ENCODE measurements at regions not wholly inside any gene's neighbourhood (a gene's known extent, or its start where the extent isn't known, plus 50 kb on each side); places are given as distances from the start of the nearest gene placed in this dataset.

DNA sequence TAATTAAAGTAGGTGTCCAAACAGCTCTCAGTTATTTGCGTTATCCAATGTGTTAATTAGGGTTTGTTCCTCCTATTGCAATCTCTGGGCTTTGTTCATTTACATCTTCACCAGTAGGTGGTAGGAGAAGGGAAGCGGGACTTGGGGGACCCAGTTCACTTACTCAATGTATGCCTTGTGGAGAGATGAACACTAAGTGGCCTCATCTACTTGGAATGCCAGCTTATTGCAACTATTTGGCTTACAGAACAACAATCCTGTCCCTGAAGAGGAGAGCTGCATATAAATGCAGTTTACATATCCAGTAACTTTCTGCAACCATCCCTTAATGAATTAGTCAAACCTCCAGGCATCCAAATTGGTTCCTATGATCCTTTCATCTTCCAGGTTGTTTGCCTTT lies 417.1 kb upstream of the CCDC196 start:
- no peak overlapping the region for H3K14ac ChIP-seq (replicated peaks; ENCODE audit: low read depth, low read length)
- H3K18ac ChIP-seq (ENCODE audit: low read depth, low read length): no peak overlapping the region
- dilution Hi-C loops (cut with HindIII; ENCODE audit: low sequenced_read_pairs, unreplicated experiment) (no loop called here), intact Hi-C loops (cut with micrococcal nuclease) (no loop called here), in situ Hi-C loops (cut with MboI; ENCODE audit: low sequenced_read_pairs) (loop anchor here (25.0 kb wide), 1 partner anchor 907 kb away; no protein-coding TSS in a partner anchor)
- no peak overlapping the region for H3K4ac ChIP-seq (ENCODE audit: low read depth, low read length)
- no peak for TF ChIP-seq CHD1 (IDR thresholded peaks at IDR 0.05; ENCODE audit: low read depth, low read length)
- TF ChIP-seq, protein P1, sequence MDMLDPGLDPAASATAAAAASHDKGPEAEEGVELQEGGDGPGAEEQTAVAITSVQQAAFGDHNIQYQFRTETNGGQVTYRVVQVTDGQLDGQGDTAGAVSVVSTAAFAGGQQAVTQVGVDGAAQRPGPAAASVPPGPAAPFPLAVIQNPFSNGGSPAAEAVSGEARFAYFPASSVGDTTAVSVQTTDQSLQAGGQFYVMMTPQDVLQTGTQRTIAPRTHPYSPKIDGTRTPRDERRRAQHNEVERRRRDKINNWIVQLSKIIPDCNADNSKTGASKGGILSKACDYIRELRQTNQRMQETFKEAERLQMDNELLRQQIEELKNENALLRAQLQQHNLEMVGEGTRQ (IDR thresholded peaks at IDR 0.05; ENCODE audit: low read depth, low read length): no peak
- TF ChIP-seq NFE2L2 (IDR thresholded peaks at IDR 0.05; ENCODE audit: low read depth, low read length): no peak
- no peak for TF ChIP-seq RFX5 (IDR thresholded peaks at IDR 0.05; ENCODE audit: low read depth, low read length)
- no peak for TF ChIP-seq MXI1 (IDR thresholded peaks at IDR 0.05; ENCODE audit: borderline replicate concordance, low read depth, low read length)
- TF ChIP-seq, protein P2, sequence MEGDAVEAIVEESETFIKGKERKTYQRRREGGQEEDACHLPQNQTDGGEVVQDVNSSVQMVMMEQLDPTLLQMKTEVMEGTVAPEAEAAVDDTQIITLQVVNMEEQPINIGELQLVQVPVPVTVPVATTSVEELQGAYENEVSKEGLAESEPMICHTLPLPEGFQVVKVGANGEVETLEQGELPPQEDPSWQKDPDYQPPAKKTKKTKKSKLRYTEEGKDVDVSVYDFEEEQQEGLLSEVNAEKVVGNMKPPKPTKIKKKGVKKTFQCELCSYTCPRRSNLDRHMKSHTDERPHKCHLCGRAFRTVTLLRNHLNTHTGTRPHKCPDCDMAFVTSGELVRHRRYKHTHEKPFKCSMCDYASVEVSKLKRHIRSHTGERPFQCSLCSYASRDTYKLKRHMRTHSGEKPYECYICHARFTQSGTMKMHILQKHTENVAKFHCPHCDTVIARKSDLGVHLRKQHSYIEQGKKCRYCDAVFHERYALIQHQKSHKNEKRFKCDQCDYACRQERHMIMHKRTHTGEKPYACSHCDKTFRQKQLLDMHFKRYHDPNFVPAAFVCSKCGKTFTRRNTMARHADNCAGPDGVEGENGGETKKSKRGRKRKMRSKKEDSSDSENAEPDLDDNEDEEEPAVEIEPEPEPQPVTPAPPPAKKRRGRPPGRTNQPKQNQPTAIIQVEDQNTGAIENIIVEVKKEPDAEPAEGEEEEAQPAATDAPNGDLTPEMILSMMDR (conservative IDR thresholded peaks at IDR 0.05; ENCODE audit: low read depth, low read length): no peak
- TF ChIP-seq, protein P3, sequence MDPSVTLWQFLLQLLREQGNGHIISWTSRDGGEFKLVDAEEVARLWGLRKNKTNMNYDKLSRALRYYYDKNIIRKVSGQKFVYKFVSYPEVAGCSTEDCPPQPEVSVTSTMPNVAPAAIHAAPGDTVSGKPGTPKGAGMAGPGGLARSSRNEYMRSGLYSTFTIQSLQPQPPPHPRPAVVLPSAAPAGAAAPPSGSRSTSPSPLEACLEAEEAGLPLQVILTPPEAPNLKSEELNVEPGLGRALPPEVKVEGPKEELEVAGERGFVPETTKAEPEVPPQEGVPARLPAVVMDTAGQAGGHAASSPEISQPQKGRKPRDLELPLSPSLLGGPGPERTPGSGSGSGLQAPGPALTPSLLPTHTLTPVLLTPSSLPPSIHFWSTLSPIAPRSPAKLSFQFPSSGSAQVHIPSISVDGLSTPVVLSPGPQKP (IDR thresholded peaks at IDR 0.05; ENCODE audit: borderline replicate concordance, low read depth, low read length): no peak
- no peak for TF ChIP-seq BHLHE40 (IDR thresholded peaks at IDR 0.05; ENCODE audit: low read depth, low read length)
- TF ChIP-seq SMC3 (IDR thresholded peaks at IDR 0.05; ENCODE audit: low read depth, low read length): no peak
- TF ChIP-seq MAFK (IDR thresholded peaks at IDR 0.05; ENCODE audit: low read depth, low read length): no peak
- TF ChIP-seq CEBPB (IDR thresholded peaks at IDR 0.05; ENCODE audit: low read depth, low read length): no peak
- no peak for TF ChIP-seq RCOR1 (IDR thresholded peaks at IDR 0.05; ENCODE audit: insufficient replicate concordance, low read length)
- TF ChIP-seq RAD21 (IDR thresholded peaks at IDR 0.05; ENCODE audit: low read length): no peak
- TF ChIP-seq POLR2A (IDR thresholded peaks at IDR 0.05; ENCODE audit: low read depth, low read length): no peak
- no peak for TF ChIP-seq FOS (IDR thresholded peaks at IDR 0.05; ENCODE audit: low read depth, low read length)
- no peak for TF ChIP-seq MAZ (IDR thresholded peaks at IDR 0.05; ENCODE audit: borderline replicate concordance, low read depth, low read length)
- no peak overlapping the region for H2BK120ac ChIP-seq (ENCODE audit: low read depth, low read length)
- CTCF ChIA-PET: no interaction called here
- no peak overlapping the region for H3K23ac ChIP-seq (ENCODE audit: low read depth, low read length)
- H3K56ac ChIP-seq (ENCODE audit: extremely low read depth, insufficient read depth, low read length): no peak overlapping the region
- BruUV-seq (replicated peaks): no TSS peak
- WGBS, 2 experiments (ENCODE audit: extremely low coverage in 2 of 2, insufficient read length in 1 of 2): no CpG with 5 or more reads among the region's 2 CpGs
- no peaks in the 10 kb centered on the region for H4K20me1 ChIP-seq (ENCODE audit: insufficient read depth, low read length)
- no peak overlapping the region for H2AK5ac ChIP-seq (ENCODE audit: low read depth, low read length)
- H2BK20ac ChIP-seq (ENCODE audit: low read depth, low read length): no peak overlapping the region
- ATAC-seq (ENCODE audit: low read depth) (no peak), DNase-seq (no peak)
- no peaks in the 10 kb centered on the region for H3K79me1 ChIP-seq (ENCODE audit: low read depth in 1 of 2, low read length in 2 of 2)
- no peak overlapping the region for H3K4me2 ChIP-seq (ENCODE audit: low read depth, low read length)
- H4K8ac ChIP-seq (ENCODE audit: low read depth in 2 of 2, low read length in 2 of 2): no peak overlapping the region
- POLR2A ChIA-PET (ENCODE audit: unreplicated experiment): no interaction called here
- no peak overlapping the region for H2BK15ac ChIP-seq (ENCODE audit: low read depth, low read length)
- no peak overlapping the region for H4K5ac ChIP-seq (ENCODE audit: low read depth, low read length)
- H3K9me3 ChIP-seq (ENCODE audit: control insufficient read depth, insufficient read depth, low read length): 0 out of 2 replicates have a peak, but pooled peaks cover 5% of the 10 kb centered on the region
- no peak overlapping the region for H3K9ac ChIP-seq (ENCODE audit: low read depth, low read length)
- H3K27ac ChIP-seq (ENCODE audit: insufficient read depth, low read length): no peak overlapping the region
- no peak overlapping the region for H2BK5ac ChIP-seq (ENCODE audit: low read depth, low read length, poor library complexity, severe bottlenecking)
- no peaks in the 10 kb centered on the region for H3K36me3 ChIP-seq (ENCODE audit: control insufficient read depth, insufficient read depth, low read length)
- H2AK9ac ChIP-seq (replicated peaks; ENCODE audit: low read depth, low read length, poor library complexity): no peak overlapping the region
- no peak overlapping the region for H2AFZ ChIP-seq (replicated peaks; ENCODE audit: low read length, poor library complexity)
- no peak overlapping the region for H3K4me3 ChIP-seq (ENCODE audit: insufficient read depth, low read depth, low read length)
- no peaks in the 10 kb centered on the region for H3K27me3 ChIP-seq (ENCODE audit: control insufficient read depth, insufficient read depth, low read length)
- no peaks in the 10 kb centered on the region for H3K9me1 ChIP-seq (ENCODE audit: insufficient read depth, low read length)
- H3K4me1 ChIP-seq (ENCODE audit: control insufficient read depth, insufficient read depth, low read length): no peaks in the 10 kb centered on the region
- H4K91ac ChIP-seq (ENCODE audit: insufficient read depth, low read depth, low read length): no peak overlapping the region
